Endothelial cell of umbilical vein (primary cell): ENCODE measurements at regions not wholly inside any gene's neighbourhood (a gene's known extent, or its start where the extent isn't known, plus 50 kb on each side); places are given as distances from the start of the nearest gene placed in this dataset.

Experiments used
- CTCF ChIP-seq, 2 donors: IDR thresholded peaks; 1 replicate in 1 of 2; 2 replicates in 1 of 2; pipeline ENCODE4 v1.5.1; 2011; ENCODE audit warnings: low read length in 2 of 2, mild to moderate bottlenecking in 2 of 2, moderate library complexity in 2 of 2, control low read depth in 1 of 2, inconsistent platforms in 1 of 2, low read depth in 1 of 2; ENCODE audit not compliant: insufficient read depth in 1 of 2; ENCODE audit errors: extremely low read depth in 1 of 2
- EZH2 ChIP-seq: IDR thresholded peaks from 2 replicates; pipeline ENCODE4 v1.6.1; 2012; ENCODE audit warnings: borderline replicate concordance, low read depth, mild to moderate bottlenecking, moderate library complexity, low read length, inconsistent platforms; ENCODE audit not compliant: severe bottlenecking
- MAX ChIP-seq: IDR thresholded peaks from 2 replicates; pipeline ENCODE4 v1.6.1; 2011; ENCODE audit not compliant: insufficient read depth, insufficient read length
- MYC ChIP-seq: IDR thresholded peaks from one replicate; pipeline ENCODE4 v1.6.1; 2011; ENCODE audit warnings: mild to moderate bottlenecking, low read depth, low read length
- POLR2A ChIP-seq: IDR thresholded peaks from 2 replicates; pipeline ENCODE4 v1.6.1; 2012; ENCODE audit warnings: low read depth, mild to moderate bottlenecking, control low read depth, low read length
- POLR2AphosphoS5 ChIP-seq: IDR thresholded peaks from 2 replicates; pipeline ENCODE4 v1.6.1; 2012; ENCODE audit warnings: low read depth, mild to moderate bottlenecking, control low read depth, low read length, moderate library complexity; ENCODE audit not compliant: insufficient read depth

- no peak for TF ChIP-seq CTCF (IDR thresholded peaks at IDR 0.05; ENCODE audit: extremely low read depth in 1 of 2, insufficient read depth in 1 of 2, low read depth in 1 of 2, low read length in 2 of 2)
- no peak for TF ChIP-seq MAX
- TF ChIP-seq POLR2AphosphoS5: no peak
- no peak for TF ChIP-seq EZH2
- no peak for TF ChIP-seq POLR2A
- no peak for TF ChIP-seq MYC
These were observed 93.4 kb downstream of the BLID start for GRCh38 chr11:122022646-122023045.
